ENCODE measurements at regions not wholly inside any gene's neighbourhood (a gene's known extent, or its start where the extent isn't known, plus 50 kb on each side); places are given as distances from the start of the nearest gene placed in this dataset.

GRCh38 chr3:6097021-6097420 is 763.9 kb upstream of the GRM7 start:
- Mint-ChIP-seq H3K27me3 (no peaks in the 10 kb centered on the region), H3K27ac (no peak overlapping the region), H3K4me3 (no peak overlapping the region), H3K36me3 (no peaks in the 10 kb centered on the region), H3K9me3 (peaks cover 0 to 1% of the 10 kb centered on the region in 2 donors), H3K4me1 (no peaks in the 10 kb centered on the region)
- no peak for DNase-seq
- ATAC-seq (replicated peaks) = no peak

- no peak for DNase-seq
- H3K27ac Mint-ChIP-seq = no peak overlapping the region
- H3K9me3 Mint-ChIP-seq = peaks cover 0 to 1% of the 10 kb centered on the region in 2 donors
- no peak overlapping the region for H3K4me3 Mint-ChIP-seq
- H3K27me3 Mint-ChIP-seq = no peaks in the 10 kb centered on the region
- H3K4me1 Mint-ChIP-seq = no peaks in the 10 kb centered on the region
- ATAC-seq (replicated peaks) = no peak
- H3K36me3 Mint-ChIP-seq = no peaks in the 10 kb centered on the region
Measured at GRCh38 chr3:6097556-6097955, 763.4 kb upstream of the GRM7 start.

GRCh38 chr3:6098516-6099157 is 762.3 kb upstream of the GRM7 start:
- no peak for ATAC-seq (replicated peaks)
- Mint-ChIP-seq H3K27ac (no peak overlapping the region), H3K27me3 (no peaks in the 10 kb centered on the region), H3K36me3 (no peaks in the 10 kb centered on the region), H3K9me3 (peaks cover 0 to 1% of the 10 kb centered on the region in 2 donors), H3K4me3 (no peak overlapping the region), H3K4me1 (no peaks in the 10 kb centered on the region)
- no peak for DNase-seq

GRCh38 chr3:6099458-6100075 is 761.3 kb upstream of the GRM7 start:
- DNase-seq (no peak), ATAC-seq (replicated peaks) (no peak)
- Mint-ChIP-seq H3K27me3 (no peaks in the 10 kb centered on the region), H3K9me3 (peaks cover 0 to 1% of the 10 kb centered on the region in 2 donors), H3K27ac (no peak overlapping the region), H3K36me3 (no peaks in the 10 kb centered on the region), H3K4me3 (no peak overlapping the region), H3K4me1 (no peaks in the 10 kb centered on the region)

GRCh38 chr3:6105187-6105586 is 755.7 kb upstream of the GRM7 start:
- Mint-ChIP-seq H3K27me3 (no peaks in the 10 kb centered on the region), H3K36me3 (no peaks in the 10 kb centered on the region), H3K27ac (no peak overlapping the region), H3K4me3 (no peak overlapping the region), H3K4me1 (no peaks in the 10 kb centered on the region), H3K9me3 (peaks cover 4% of the 10 kb centered on the region in 2 donors)
- DNase-seq = no peak
- ATAC-seq (replicated peaks) = no peak

- no peak for DNase-seq
- Mint-ChIP-seq H3K27ac (no peak overlapping the region), H3K36me3 (no peaks in the 10 kb centered on the region), H3K27me3 (no peaks in the 10 kb centered on the region), H3K9me3 (peaks cover 4% of the 10 kb centered on the region in 2 donors), H3K4me1 (no peaks in the 10 kb centered on the region), H3K4me3 (no peak overlapping the region)
- no peak for ATAC-seq (replicated peaks)
Measured at GRCh38 chr3:6108957-6109356, 752.0 kb upstream of the GRM7 start.

GRCh38 chr3:6110451-6110850 is 750.5 kb upstream of the GRM7 start:
- Mint-ChIP-seq H3K4me1 (no peaks in the 10 kb centered on the region), H3K36me3 (no peaks in the 10 kb centered on the region), H3K9me3 (peaks cover 2 to 4% of the 10 kb centered on the region in 2 donors)

GRCh38 chr3:6112546-6112945 is 748.4 kb upstream of the GRM7 start:
- ATAC-seq (replicated peaks) = no peak
- Mint-ChIP-seq H3K4me1 (no peaks in the 10 kb centered on the region), H3K36me3 (no peaks in the 10 kb centered on the region), H3K27me3 (no peaks in the 10 kb centered on the region), H3K4me3 (no peak overlapping the region), H3K27ac (no peak overlapping the region), H3K9me3 (peaks cover 0 to 2% of the 10 kb centered on the region in 2 donors)
- DNase-seq = no peak

More at GRCh38 chr3:6110451-6110850, 750.5 kb upstream of the GRM7 start:
- DNase-seq = no peak
- H3K4me3 Mint-ChIP-seq = no peak overlapping the region
- H3K27ac Mint-ChIP-seq = no peak overlapping the region
- no peaks in the 10 kb centered on the region for H3K27me3 Mint-ChIP-seq
- ATAC-seq (replicated peaks) = no peak

- Mint-ChIP-seq H3K4me1 (no peaks in the 10 kb centered on the region), H3K27me3 (no peaks in the 10 kb centered on the region), H3K36me3 (no peaks in the 10 kb centered on the region), H3K27ac (no peak overlapping the region), H3K9me3 (peaks cover 0 to 2% of the 10 kb centered on the region in 2 donors), H3K4me3 (no peak overlapping the region)
- no peak for ATAC-seq (replicated peaks)
- no peak for DNase-seq
Measured at GRCh38 chr3:6113338-6113737, 747.6 kb upstream of the GRM7 start.

GRCh38 chr3:6119367-6119766 is 741.5 kb upstream of the GRM7 start:
- ATAC-seq (replicated peaks) (no peak), DNase-seq (no peak)
- no peak overlapping the region for H3K27ac Mint-ChIP-seq
- H3K36me3 Mint-ChIP-seq = no peaks in the 10 kb centered on the region
- no peaks in the 10 kb centered on the region for H3K4me1 Mint-ChIP-seq
- no peaks in the 10 kb centered on the region for H3K27me3 Mint-ChIP-seq
- peaks cover 0 to 4% of the 10 kb centered on the region in 2 donors for H3K9me3 Mint-ChIP-seq
- no peak overlapping the region for H3K4me3 Mint-ChIP-seq

GRCh38 chr3:6120786-6121185 is 740.1 kb upstream of the GRM7 start:
- no peak for DNase-seq
- Mint-ChIP-seq H3K4me3 (no peak overlapping the region), H3K27me3 (no peaks in the 10 kb centered on the region)

GRCh38 chr3:6124875-6125274 is 736.0 kb upstream of the GRM7 start:
- no peaks in the 10 kb centered on the region for H3K36me3 Mint-ChIP-seq
- H3K4me3 Mint-ChIP-seq = no peak overlapping the region
- DNase-seq = no peak
- no peak overlapping the region for H3K27ac Mint-ChIP-seq
- H3K9me3 Mint-ChIP-seq = peaks cover 8 to 13% of the 10 kb centered on the region in 2 donors
- no peaks in the 10 kb centered on the region for H3K4me1 Mint-ChIP-seq
- ATAC-seq (replicated peaks) = no peak
- H3K27me3 Mint-ChIP-seq = no peaks in the 10 kb centered on the region

More at GRCh38 chr3:6120786-6121185, 740.1 kb upstream of the GRM7 start:
- Mint-ChIP-seq H3K9me3 (peaks cover 0 to 4% of the 10 kb centered on the region in 2 donors), H3K27ac (no peak overlapping the region), H3K36me3 (no peaks in the 10 kb centered on the region), H3K4me1 (no peaks in the 10 kb centered on the region)
- no peak for ATAC-seq (replicated peaks)

- H3K4me1 Mint-ChIP-seq = no peaks in the 10 kb centered on the region
- peaks cover 8 to 13% of the 10 kb centered on the region in 2 donors for H3K9me3 Mint-ChIP-seq
- no peak for DNase-seq
- H3K36me3 Mint-ChIP-seq = no peaks in the 10 kb centered on the region
- H3K4me3 Mint-ChIP-seq = no peak overlapping the region
- no peaks in the 10 kb centered on the region for H3K27me3 Mint-ChIP-seq
- no peak overlapping the region for H3K27ac Mint-ChIP-seq
- no peak for ATAC-seq (replicated peaks)
Measured at GRCh38 chr3:6125520-6125919, 735.4 kb upstream of the GRM7 start.

GRCh38 chr3:6132684-6133432 is 728.1 kb upstream of the GRM7 start:
- Mint-ChIP-seq H3K4me1 (no peaks in the 10 kb centered on the region), H3K27me3 (no peaks in the 10 kb centered on the region), H3K36me3 (no peaks in the 10 kb centered on the region), H3K4me3 (no peak overlapping the region), H3K27ac (no peak overlapping the region), H3K9me3 (peaks cover 0 to 5% of the 10 kb centered on the region in 2 donors)
- DNase-seq (no peak), ATAC-seq (replicated peaks) (no peak)

- ATAC-seq (replicated peaks) = no peak
- no peak for DNase-seq
- Mint-ChIP-seq H3K27ac (no peak overlapping the region), H3K4me3 (no peak overlapping the region), H3K4me1 (no peaks in the 10 kb centered on the region), H3K9me3 (no peaks in the 10 kb centered on the region), H3K36me3 (no peaks in the 10 kb centered on the region), H3K27me3 (no peaks in the 10 kb centered on the region)
Measured at GRCh38 chr3:6142707-6143106, 718.2 kb upstream of the GRM7 start.

Measured in stimulated activated naive B cell treated with anti-CD40 and anti-IgM and Interleukin-4, amounts not matched to agents 10 μg/mL and 1 μg/mL and 100 μg/mL, for 72 hours (primary cell).